PC-9 (cell line): ENCODE measurements at regions not wholly inside any gene's neighbourhood (a gene's known extent, or its start where the extent isn't known, plus 50 kb on each side); places are given as distances from the start of the nearest gene placed in this dataset.

Experiments
- CTCF ChIP-seq: fragments of 200-600 bp; sonication (generic); conservative IDR thresholded peaks from 2 replicates; pipeline ENCODE4 v1.6.1; 2017; ENCODE audit warnings: mixed run types, antibody characterized with exemption, mild to moderate bottlenecking, moderate library complexity
- EZH2 ChIP-seq: fragments of 200-600 bp; sonication (generic); IDR thresholded peaks from 2 replicates; pipeline ENCODE4 v1.8.0; 2017; ENCODE audit warnings: antibody characterized with exemption, low read depth

- no peak for TF ChIP-seq CTCF
- no peak for TF ChIP-seq EZH2
Observed at GRCh38 chr2:81163583-81163982, 859.0 kb upstream of the LRRTM1 start.
